HG02642 (cell line): ENCODE measurements at regions not wholly inside any gene's neighbourhood (a gene's known extent, or its start where the extent isn't known, plus 50 kb on each side); places are given as distances from the start of the nearest gene placed in this dataset.
"Not testable (repeated sequence)": the region's sequence is repeated elsewhere in the genome, so short reads cannot be mapped to it uniquely, and the experiment has no call there.

ENCODE experiments used
- ATAC-seq: cut with Tn5 transposase; IDR thresholded peaks from one replicate; pipeline ENCODE4 v1.9.1; 2021; ENCODE audit warnings: mild to moderate bottlenecking; ENCODE audit not compliant: unreplicated experiment, poor library complexity

GRCh38 chr2:89831641-89832498 lies 1140.4 kb downstream of the RPIA start:
- no peak for ATAC-seq

GRCh38 chr2:89833116-89833779 lies 1141.8 kb downstream of the RPIA start:
- ATAC-seq, result peak; percentile 52

- no peak for ATAC-seq
Measured at GRCh38 chr2:89833780-89834117, 1142.3 kb downstream of the RPIA start.

GRCh38 chr2:89834306-89834705 lies 1142.8 kb downstream of the RPIA start:
- ATAC-seq, result no peak

GRCh38 chr2:89836326-89836725 lies 1144.9 kb downstream of the RPIA start:
- ATAC-seq, result peak; percentile 49

DNA sequence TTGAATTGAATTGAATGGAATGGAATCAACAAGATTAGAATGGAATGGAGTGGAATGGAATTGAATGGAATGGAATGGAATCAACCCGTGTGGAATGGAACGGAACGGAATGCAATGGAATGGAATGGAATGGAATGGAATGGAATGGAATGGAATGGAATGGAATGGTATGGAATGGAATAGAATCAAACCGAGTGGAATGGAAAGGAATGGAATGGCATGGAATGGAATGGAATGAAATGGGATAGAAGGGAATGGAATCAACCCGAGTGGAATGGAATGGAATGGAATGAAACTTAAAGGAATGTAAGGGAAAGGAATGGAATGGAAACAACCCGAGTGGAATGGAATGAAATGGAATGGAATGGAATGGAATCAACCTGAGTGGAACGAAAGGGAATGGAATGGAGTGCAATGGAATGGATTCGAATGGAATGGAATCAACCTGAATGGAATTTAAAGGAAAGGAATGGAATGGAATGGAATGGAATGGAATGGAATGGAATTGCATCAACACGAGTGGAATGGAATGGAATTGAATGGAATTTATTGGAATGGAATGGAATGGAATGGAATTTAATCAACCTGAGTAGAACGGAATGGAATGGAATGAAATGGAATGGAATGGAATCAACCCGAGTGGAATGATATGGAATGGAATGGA lies 1146.6 kb downstream of the RPIA start:
- no peak for ATAC-seq

DNA sequence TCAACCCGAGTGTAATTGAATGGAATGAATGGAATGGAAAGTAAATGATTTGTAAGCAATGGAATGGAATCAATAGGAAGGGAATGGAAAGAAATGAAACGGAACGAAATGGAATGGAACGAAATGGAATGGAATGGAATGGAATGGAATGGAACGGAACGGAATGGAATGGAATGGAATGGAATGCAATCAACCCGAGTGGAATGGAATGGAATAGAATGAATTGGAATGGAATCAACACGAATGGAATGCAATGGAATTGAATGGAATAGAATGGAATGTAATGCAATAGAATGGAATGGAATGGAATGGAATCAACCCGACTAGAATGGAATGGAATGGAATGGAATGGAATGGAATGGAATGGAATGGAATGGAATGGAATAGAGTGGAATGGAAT lies 1148.7 kb downstream of the RPIA start:
- peak; percentile 25 for ATAC-seq

- not testable (repeated sequence) for ATAC-seq
Measured at GRCh38 chr2:89840781-89841475, 1149.5 kb downstream of the RPIA start.

- no peak for ATAC-seq
Measured at GRCh38 chr2:89841476-89841840, 1150.0 kb downstream of the RPIA start.

- no peak for ATAC-seq
Measured at GRCh38 chr2:89842180-89842908, 1150.9 kb downstream of the RPIA start.

- no peak for ATAC-seq
Measured at GRCh38 chr2:89844221-89844943, 1152.9 kb downstream of the RPIA start.

GRCh38 chr2:89845532-89845931 lies 1154.1 kb downstream of the RPIA start:
- no peak for ATAC-seq

GRCh38 chr2:89848114-89848513 lies 1156.6 kb downstream of the RPIA start:
- no peak for ATAC-seq

- ATAC-seq, result no peak
Measured at GRCh38 chr2:89848763-89849368, 1157.4 kb downstream of the RPIA start.

GRCh38 chr2:89849731-89850130 lies 1158.3 kb downstream of the RPIA start:
- ATAC-seq, result no peak

DNA sequence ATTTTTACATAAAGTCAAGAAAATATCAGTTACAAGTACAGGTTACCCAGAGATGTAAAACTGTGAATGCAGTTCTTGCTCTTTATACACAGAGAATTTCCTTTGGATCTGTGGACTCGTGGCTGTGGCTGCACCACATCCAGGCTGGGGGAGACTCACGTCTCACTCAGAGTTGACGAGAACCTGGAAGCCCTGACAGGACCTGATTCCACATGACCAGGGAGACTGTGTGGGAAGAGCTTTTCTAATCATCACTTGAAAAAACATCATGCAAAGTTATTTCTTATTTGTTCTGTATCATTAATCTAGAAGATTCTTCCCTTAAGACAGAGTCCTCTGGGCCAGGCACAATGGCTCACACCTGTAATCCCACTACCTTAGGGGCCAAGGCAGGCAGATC lies 1159.0 kb downstream of the RPIA start:
- no peak for ATAC-seq

DNA sequence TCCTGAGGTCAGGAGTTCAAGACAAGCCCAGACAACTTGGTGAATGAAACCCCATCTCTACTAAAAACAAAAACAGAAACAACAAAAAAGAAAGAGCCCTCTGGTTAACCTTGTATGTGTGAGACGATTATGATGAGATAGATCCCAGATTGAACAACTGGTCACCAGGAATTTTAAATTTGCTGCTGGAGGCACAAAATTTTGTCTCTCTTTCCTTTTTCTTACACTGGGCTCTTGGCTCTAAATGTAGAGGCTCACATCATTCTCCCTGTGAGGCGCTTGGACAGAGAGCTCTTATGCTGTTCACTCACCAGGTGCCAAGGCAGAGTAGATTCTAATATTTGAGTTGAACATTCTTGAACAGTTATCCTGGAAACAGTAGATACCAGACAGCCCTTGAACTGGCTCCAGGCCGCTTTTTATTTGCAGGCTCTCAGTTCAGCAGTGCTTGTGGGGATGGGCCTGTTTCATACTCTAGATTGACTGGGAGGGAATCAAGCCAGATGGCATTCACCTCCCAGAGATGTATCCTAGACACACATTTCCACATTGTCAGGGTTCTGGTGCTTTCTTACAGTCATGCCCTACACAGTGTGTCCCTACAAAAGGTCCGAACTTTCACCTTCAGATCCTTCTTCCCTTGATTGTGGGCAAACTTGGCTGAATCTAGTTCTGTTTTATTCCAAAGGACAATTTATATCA lies 1159.6 kb downstream of the RPIA start:
- ATAC-seq, result no peak

DNA sequence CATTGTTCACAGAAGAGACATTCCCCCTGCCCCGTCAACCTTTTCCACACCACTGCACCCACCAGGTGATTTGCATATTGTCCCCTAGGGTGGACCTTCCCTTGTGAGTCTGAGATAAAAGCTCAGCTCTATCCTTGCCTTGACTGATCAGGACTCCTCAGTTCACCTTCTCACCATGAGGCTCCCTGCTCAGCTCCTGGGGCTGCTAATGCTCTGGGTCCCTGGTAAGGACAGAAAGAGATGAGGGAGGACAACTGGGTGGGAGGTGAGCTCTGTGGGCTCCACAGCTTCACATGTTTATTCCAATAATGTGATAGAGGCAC lies 1160.1 kb downstream of the RPIA start:
- no peak for ATAC-seq

DNA sequence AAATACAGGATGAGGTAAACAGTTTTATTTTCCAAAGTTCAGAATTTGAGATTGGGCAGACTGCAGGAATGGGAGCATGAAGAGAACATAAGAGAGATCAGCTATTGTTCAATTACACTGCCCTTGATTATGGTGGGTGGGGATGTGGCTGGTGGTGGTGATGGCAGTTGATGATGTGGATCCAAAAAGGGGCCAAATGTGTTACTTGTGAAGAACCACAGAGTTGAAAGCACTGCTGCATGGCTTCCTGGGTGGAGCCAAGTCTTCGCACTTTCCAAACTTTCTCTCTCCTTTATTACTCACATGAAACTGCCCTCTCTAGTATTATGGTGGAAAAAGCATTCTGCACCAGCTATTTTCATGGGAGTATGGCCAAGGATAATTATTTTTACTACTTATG lies 1162.0 kb downstream of the RPIA start:
- ATAC-seq, result not testable (repeated sequence)
